Activated naive CD4-positive, alpha-beta T cell treated with anti-CD3 and anti-CD28 coated beads, Interleukin-2, amount 50 U/mL, for 72 hours (primary cell): ENCODE measurements at regions not wholly inside any gene's neighbourhood (a gene's known extent, or its start where the extent isn't known, plus 50 kb on each side); places are given as distances from the start of the nearest gene placed in this dataset.

Source experiments
- ATAC-seq, 2 donors: fragments of 150-1000 bp; cut with Tn5 transposase; 2 replicates each; pipeline ENCODE4 v1.10.0; 2021; ENCODE audit warnings: mild to moderate bottlenecking in 2 of 2, moderate library complexity in 2 of 2
- DNase-seq, 2 donors: peaks; one replicate each; pipeline ENCODE4 v3.0.0; 2021 to 2022; ENCODE audit warnings: low spot score in 2 of 2
- H3K27ac Mint-ChIP-seq, 2 donors: one replicate each; pipeline ENCODE4 v1.8.0; 2022; ENCODE audit warnings: mild to moderate bottlenecking in 2 of 2, mixed read lengths in 2 of 2
- H3K36me3 Mint-ChIP-seq, 2 donors: one replicate each; pipeline ENCODE4 v1.8.0; 2022; ENCODE audit warnings: mixed read lengths in 2 of 2
- H3K9me3 Mint-ChIP-seq, 2 donors: one replicate each; pipeline ENCODE4 v1.8.0; 2022; ENCODE audit warnings: mixed read lengths in 2 of 2

GRCh38 chr6:44615621-44616020, 228.1 kb downstream of the CDC5L start:
- no peak overlapping the region for H3K27ac Mint-ChIP-seq
- H3K9me3 Mint-ChIP-seq, result no peaks in the 10 kb centered on the region
- DNase-seq (no peak), ATAC-seq (no peak)
- H3K36me3 Mint-ChIP-seq, result no peaks in the 10 kb centered on the region

- H3K9me3 Mint-ChIP-seq, result no peaks in the 10 kb centered on the region
- no peak for ATAC-seq
- H3K27ac Mint-ChIP-seq, result no peak overlapping the region
- no peak for DNase-seq
- no peaks in the 10 kb centered on the region for H3K36me3 Mint-ChIP-seq
Observed at GRCh38 chr6:44617416-44617815, 229.9 kb downstream of the CDC5L start.

- no peaks in the 10 kb centered on the region for H3K36me3 Mint-ChIP-seq
- no peak for DNase-seq
- ATAC-seq, result no peak
- H3K9me3 Mint-ChIP-seq, result no peaks in the 10 kb centered on the region
- no peak overlapping the region for H3K27ac Mint-ChIP-seq
Observed at GRCh38 chr6:44618371-44618770, 230.9 kb downstream of the CDC5L start.

GRCh38 chr6:44620922-44621321, 233.4 kb downstream of the CDC5L start:
- Mint-ChIP-seq H3K36me3 (no peaks in the 10 kb centered on the region), H3K9me3 (no peaks in the 10 kb centered on the region), H3K27ac (no peak overlapping the region)
- ATAC-seq (no peak), DNase-seq (no peak)

- no peak for DNase-seq
- Mint-ChIP-seq H3K9me3 (no peaks in the 10 kb centered on the region), H3K27ac (no peak overlapping the region), H3K36me3 (no peaks in the 10 kb centered on the region)
- no peak for ATAC-seq
Observed at GRCh38 chr6:44621846-44622245, 234.3 kb downstream of the CDC5L start.

- no peak for ATAC-seq
- Mint-ChIP-seq H3K36me3 (no peaks in the 10 kb centered on the region), H3K9me3 (no peaks in the 10 kb centered on the region)
Observed at GRCh38 chr6:44622555-44622954, 235.0 kb downstream of the CDC5L start.

GRCh38 chr6:44622956-44623355, 235.4 kb downstream of the CDC5L start:
- ATAC-seq, result no peak
- H3K27ac Mint-ChIP-seq, result no peak overlapping the region
- no peak for DNase-seq
- no peaks in the 10 kb centered on the region for H3K36me3 Mint-ChIP-seq
- no peaks in the 10 kb centered on the region for H3K9me3 Mint-ChIP-seq

More at GRCh38 chr6:44622555-44622954, 235.0 kb downstream of the CDC5L start:
- no peak for DNase-seq
- no peak overlapping the region for H3K27ac Mint-ChIP-seq

- Mint-ChIP-seq H3K27ac (no peak overlapping the region), H3K9me3 (no peaks in the 10 kb centered on the region), H3K36me3 (no peaks in the 10 kb centered on the region)
- DNase-seq (no peak), ATAC-seq (no peak)
Observed at GRCh38 chr6:44624226-44624625, 236.7 kb downstream of the CDC5L start.

- no peak for ATAC-seq
- DNase-seq, result no peak
- H3K27ac Mint-ChIP-seq, result no peak overlapping the region
- H3K36me3 Mint-ChIP-seq, result no peaks in the 10 kb centered on the region
- H3K9me3 Mint-ChIP-seq, result no peaks in the 10 kb centered on the region
Observed at GRCh38 chr6:44624936-44625573, 237.5 kb downstream of the CDC5L start.

- Mint-ChIP-seq H3K9me3 (no peaks in the 10 kb centered on the region), H3K36me3 (no peaks in the 10 kb centered on the region), H3K27ac (no peak overlapping the region)
- no peak for DNase-seq
- ATAC-seq, result no peak
Observed at GRCh38 chr6:44625996-44626395, 238.5 kb downstream of the CDC5L start.

- Mint-ChIP-seq H3K9me3 (no peaks in the 10 kb centered on the region), H3K36me3 (no peaks in the 10 kb centered on the region), H3K27ac (no peak overlapping the region)
- ATAC-seq (no peak), DNase-seq (no peak)
Observed at GRCh38 chr6:44626616-44627015, 239.1 kb downstream of the CDC5L start.

GRCh38 chr6:44627091-44627882, 239.8 kb downstream of the CDC5L start:
- Mint-ChIP-seq H3K9me3 (no peaks in the 10 kb centered on the region), H3K36me3 (no peaks in the 10 kb centered on the region), H3K27ac (peak overlapping the region in 1 of 2 donors; percentile 48)
- DNase-seq, result no peak
- ATAC-seq, result no peak

GRCh38 chr6:44627883-44628271, 240.4 kb downstream of the CDC5L start:
- ATAC-seq (no peak), DNase-seq (no peak)
- Mint-ChIP-seq H3K36me3 (no peaks in the 10 kb centered on the region), H3K27ac (no peak overlapping the region), H3K9me3 (no peaks in the 10 kb centered on the region)

- DNase-seq (no peak), ATAC-seq (no peak)
- no peaks in the 10 kb centered on the region for H3K9me3 Mint-ChIP-seq
- no peaks in the 10 kb centered on the region for H3K36me3 Mint-ChIP-seq
- H3K27ac Mint-ChIP-seq, result no peak overlapping the region
Observed at GRCh38 chr6:44628347-44628746, 240.8 kb downstream of the CDC5L start.

- no peak overlapping the region for H3K27ac Mint-ChIP-seq
- DNase-seq, result no peak
- ATAC-seq, result no peak
- no peaks in the 10 kb centered on the region for H3K36me3 Mint-ChIP-seq
- no peaks in the 10 kb centered on the region for H3K9me3 Mint-ChIP-seq
Observed at GRCh38 chr6:44629636-44630035, 242.1 kb downstream of the CDC5L start.

GRCh38 chr6:44630125-44631028, 242.9 kb downstream of the CDC5L start:
- ATAC-seq, result peak; percentile 74 to 78
- Mint-ChIP-seq H3K27ac (no peak overlapping the region), H3K36me3 (no peaks in the 10 kb centered on the region), H3K9me3 (no peaks in the 10 kb centered on the region)
- peak in 1 of 2 donors; percentile 24 for DNase-seq

- no peak for ATAC-seq
- Mint-ChIP-seq H3K9me3 (no peaks in the 10 kb centered on the region), H3K27ac (no peak overlapping the region), H3K36me3 (no peaks in the 10 kb centered on the region)
- no peak for DNase-seq
Observed at GRCh38 chr6:44631968-44632367, 244.5 kb downstream of the CDC5L start.
